ENCODE measurements at regions not wholly inside any gene's neighbourhood (a gene's known extent, or its start where the extent isn't known, plus 50 kb on each side); places are given as distances from the start of the nearest gene placed in this dataset.

DNA sequence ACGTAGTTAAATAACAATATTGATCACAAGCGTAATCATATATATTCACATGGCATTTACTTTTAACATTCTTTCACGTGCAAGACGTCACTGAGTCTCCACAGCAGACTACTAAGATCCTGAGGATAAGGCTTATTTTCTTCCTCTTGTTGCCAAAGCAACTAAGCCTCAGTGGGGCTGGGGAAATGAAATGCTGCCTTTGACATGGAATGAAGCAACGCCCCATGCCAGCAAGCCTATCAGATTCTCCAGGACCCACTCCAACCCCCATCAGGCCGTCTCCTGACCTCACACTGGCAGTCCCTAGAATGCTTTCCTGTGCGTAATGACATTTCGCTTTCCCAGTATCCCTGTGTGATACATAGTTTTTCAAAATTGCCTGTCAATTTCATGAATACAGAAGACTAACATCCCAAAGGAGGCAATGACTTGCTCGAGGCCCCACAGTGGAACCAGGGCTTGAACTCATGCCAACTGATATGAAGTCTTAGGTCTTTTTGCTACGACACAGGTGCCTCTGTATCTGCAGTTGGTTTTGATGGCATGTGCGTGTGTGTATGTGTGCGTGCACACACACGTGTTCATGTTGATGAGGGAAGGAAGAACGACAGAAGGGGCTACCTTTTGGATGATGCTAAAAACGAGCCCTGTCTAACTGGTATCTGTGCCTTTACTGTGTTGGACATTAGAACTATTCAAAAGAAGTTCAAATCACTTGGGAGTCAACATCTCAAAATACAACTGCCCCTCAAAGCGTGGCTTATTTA, 239.1 kb downstream of the VRK1 start:
- DNase-seq = no peak
- Histone ChIP-seq H3K27ac (ENCODE audit: low read depth in 2 of 2, low read length in 2 of 2) (no peak overlapping the region), H3K9me3 (ENCODE audit: control insufficient read depth in 2 of 3, insufficient read depth in 1 of 3, low read length in 3 of 3) (peaks cover 1 to 6% (median 5%) of the 10 kb centered on the region in 3 donors), H3K27me3 (ENCODE audit: control insufficient read depth, insufficient read depth, low read length) (peaks cover 8% of the 10 kb centered on the region), H3K4me3 (ENCODE audit: low read length in 3 of 3) (no peak overlapping the region), H3K36me3 (ENCODE audit: control insufficient read depth in 2 of 3, insufficient read depth in 3 of 3, low read length in 3 of 3) (no peaks in the 10 kb centered on the region), H3K4me1 (ENCODE audit: control insufficient read depth in 2 of 3, insufficient read depth in 2 of 3, low read depth in 1 of 3, low read length in 3 of 3) (no peaks in the 10 kb centered on the region), H3K9ac (ENCODE audit: low read length in 3 of 3) (no peak overlapping the region)
- TF ChIP-seq, protein P1, sequence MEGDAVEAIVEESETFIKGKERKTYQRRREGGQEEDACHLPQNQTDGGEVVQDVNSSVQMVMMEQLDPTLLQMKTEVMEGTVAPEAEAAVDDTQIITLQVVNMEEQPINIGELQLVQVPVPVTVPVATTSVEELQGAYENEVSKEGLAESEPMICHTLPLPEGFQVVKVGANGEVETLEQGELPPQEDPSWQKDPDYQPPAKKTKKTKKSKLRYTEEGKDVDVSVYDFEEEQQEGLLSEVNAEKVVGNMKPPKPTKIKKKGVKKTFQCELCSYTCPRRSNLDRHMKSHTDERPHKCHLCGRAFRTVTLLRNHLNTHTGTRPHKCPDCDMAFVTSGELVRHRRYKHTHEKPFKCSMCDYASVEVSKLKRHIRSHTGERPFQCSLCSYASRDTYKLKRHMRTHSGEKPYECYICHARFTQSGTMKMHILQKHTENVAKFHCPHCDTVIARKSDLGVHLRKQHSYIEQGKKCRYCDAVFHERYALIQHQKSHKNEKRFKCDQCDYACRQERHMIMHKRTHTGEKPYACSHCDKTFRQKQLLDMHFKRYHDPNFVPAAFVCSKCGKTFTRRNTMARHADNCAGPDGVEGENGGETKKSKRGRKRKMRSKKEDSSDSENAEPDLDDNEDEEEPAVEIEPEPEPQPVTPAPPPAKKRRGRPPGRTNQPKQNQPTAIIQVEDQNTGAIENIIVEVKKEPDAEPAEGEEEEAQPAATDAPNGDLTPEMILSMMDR (IDR thresholded peaks at IDR 0.05; ENCODE audit: borderline replicate concordance, extremely low read depth, insufficient read depth) = no peak
- intact Hi-C loops (cut with DNase I) = no loop called here
- FAIRE-seq = no peak

DNA sequence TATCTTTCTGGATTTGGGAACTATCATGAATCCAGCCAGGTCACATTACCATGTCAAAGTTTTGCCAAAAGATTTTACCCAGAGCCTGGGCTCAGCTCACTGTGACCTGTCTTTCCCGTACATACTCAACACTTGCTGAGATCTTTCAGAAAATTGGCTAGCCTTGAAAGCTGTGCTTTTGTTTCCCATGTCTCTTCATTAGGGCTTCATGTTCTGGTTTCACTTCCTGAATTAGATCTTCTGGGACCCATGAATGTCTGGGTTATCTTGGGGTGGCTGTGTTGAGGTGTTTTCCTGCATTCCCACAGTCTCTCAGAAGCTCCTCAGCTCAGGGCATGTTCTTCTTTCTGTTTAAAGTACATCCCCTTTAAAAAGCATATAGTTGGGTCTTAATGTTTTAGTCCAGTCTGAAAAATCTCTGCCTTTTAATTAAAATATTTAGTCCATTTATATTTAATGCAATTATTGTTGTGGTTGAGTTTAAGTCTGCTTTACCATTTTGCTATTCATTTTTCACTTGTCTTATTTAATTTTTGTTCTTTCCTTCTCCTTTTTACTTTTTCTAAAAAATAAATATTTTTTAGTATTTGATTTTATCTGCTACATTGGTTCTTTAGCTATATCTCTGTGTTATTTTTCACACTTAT, 242.7 kb downstream of the VRK1 start:
- Histone ChIP-seq H3K9ac (ENCODE audit: low read length in 3 of 3) (no peak overlapping the region), H3K36me3 (ENCODE audit: control insufficient read depth in 2 of 3, insufficient read depth in 3 of 3, low read length in 3 of 3) (no peaks in the 10 kb centered on the region), H3K27ac (ENCODE audit: low read depth in 2 of 2, low read length in 2 of 2) (no peak overlapping the region), H3K4me3 (ENCODE audit: low read length in 3 of 3) (no peak overlapping the region), H3K4me1 (ENCODE audit: control insufficient read depth in 2 of 3, insufficient read depth in 2 of 3, low read depth in 1 of 3, low read length in 3 of 3) (no peaks in the 10 kb centered on the region), H3K9me3 (ENCODE audit: control insufficient read depth in 2 of 3, insufficient read depth in 1 of 3, low read length in 3 of 3) (peaks cover 1 to 6% (median 5%) of the 10 kb centered on the region in 3 donors), H3K27me3 (ENCODE audit: control insufficient read depth, insufficient read depth, low read length) (peaks cover 1% of the 10 kb centered on the region)
- no peak for DNase-seq
- intact Hi-C loops (cut with DNase I) = no loop called here
- no peak for FAIRE-seq
- TF ChIP-seq, protein P1 (IDR thresholded peaks at IDR 0.05; ENCODE audit: borderline replicate concordance, extremely low read depth, insufficient read depth) = no peak

DNA sequence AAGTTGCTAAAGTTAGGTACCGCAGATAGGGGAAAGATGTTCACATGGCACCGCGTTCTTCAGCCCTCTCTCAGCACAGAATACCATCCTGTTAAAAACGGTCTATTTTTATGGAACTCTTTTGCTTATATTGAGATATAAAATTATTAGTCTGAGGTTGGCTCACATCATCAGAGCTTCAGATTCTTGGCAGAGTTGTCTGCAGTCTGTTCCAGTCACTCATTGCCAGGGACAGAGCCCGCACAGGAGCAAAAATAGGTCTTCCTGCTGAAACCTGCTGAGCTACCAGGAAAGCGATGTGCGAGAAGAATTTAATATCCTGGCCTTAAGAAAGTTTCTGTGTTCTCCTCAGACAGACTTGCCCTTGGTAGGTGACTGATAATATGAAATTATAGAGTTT, 249.8 kb downstream of the VRK1 start:
- H3K4me1 ChIP-seq (ENCODE audit: control insufficient read depth in 2 of 3, insufficient read depth in 2 of 3, low read depth in 1 of 3, low read length in 3 of 3) = no peaks in the 10 kb centered on the region
- H3K9ac ChIP-seq (ENCODE audit: low read length in 3 of 3) = no peak overlapping the region
- H3K4me3 ChIP-seq (ENCODE audit: low read length in 3 of 3) = no peak overlapping the region
- DNase-seq (no peak), FAIRE-seq (no peak)
- TF ChIP-seq, protein P1 (IDR thresholded peaks at IDR 0.05; ENCODE audit: borderline replicate concordance, extremely low read depth, insufficient read depth) = no peak
- H3K36me3 ChIP-seq (ENCODE audit: control insufficient read depth in 2 of 3, insufficient read depth in 3 of 3, low read length in 3 of 3) = no peaks in the 10 kb centered on the region
- peaks cover 0 to under 1% (median 0%) of the 10 kb centered on the region in 3 donors for H3K9me3 ChIP-seq (ENCODE audit: control insufficient read depth in 2 of 3, insufficient read depth in 1 of 3, low read length in 3 of 3)
- no peak overlapping the region for H3K27ac ChIP-seq (ENCODE audit: low read depth in 2 of 2, low read length in 2 of 2)
- no peaks in the 10 kb centered on the region for H3K27me3 ChIP-seq (ENCODE audit: control insufficient read depth, insufficient read depth, low read length)
- intact Hi-C loops (cut with DNase I) = no loop called here

Measured in kidney (tissue), 13 donors.